CD4-positive, alpha-beta T cell treated with Interleukin-17A for 1 hour (primary cell): ENCODE measurements at regions not wholly inside any gene's neighbourhood (a gene's known extent, or its start where the extent isn't known, plus 50 kb on each side); places are given as distances from the start of the nearest gene placed in this dataset.

Experiments used
- DNase-seq: peaks from one replicate; pipeline ENCODE4 v3.0.0-alpha.2; 2020

DNA sequence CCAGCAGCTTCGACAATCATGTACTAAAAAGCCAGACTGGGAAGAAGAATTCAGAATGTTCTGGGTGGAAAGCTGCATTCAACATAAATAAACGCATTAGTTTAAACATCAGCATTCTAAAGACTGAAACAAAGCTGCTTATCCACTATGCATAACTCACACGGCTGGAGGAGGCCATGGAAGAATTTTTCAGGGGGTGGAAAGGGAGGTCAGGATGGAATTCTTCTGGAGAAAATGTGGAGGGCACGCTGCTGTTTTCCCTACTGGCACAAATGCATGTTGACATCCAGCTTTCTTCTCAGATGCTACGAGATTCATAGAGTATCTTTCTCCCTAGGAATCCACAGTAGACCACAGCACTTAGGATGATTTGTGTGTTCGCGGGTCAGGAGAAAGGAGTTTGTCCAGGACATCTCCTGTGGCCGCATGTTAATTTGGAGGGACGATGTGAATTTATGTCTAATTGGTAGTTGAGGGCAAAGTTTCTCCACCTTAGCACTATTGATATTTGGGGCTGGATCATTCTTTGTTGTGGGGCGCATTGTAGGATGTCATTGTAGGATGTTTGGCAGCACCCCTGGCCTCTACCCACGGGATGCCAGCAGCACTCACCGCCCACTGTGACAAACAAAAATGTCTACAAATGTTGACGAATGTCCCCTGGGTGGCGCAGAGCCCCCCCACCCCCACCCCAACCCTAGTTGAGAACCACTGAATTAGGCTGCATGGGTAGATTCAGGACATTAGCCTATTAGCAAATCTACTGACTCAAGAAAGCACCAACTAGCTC, 86.5 kb upstream of the KAZN start:
- DNase-seq, result no peak

DNA sequence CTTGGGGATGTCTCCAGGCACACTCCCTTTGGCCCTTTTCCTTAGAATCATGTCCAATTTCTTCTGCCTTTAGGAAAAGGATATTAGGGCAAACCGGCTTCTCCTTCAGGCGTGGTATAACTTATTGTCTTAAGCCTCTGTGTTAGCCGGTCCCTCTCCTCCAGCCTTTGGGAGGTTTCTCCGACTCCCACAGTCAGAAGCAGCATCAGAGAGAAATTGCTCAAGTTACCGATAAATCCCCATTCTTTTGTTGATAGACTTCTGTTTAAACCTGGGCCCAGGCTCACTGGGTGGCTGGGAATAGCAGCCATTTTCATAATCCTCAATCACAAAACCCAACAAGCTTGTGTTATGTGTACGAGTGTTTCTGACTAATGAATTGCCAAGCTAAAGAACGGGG, 85.4 kb upstream of the KAZN start:
- no peak for DNase-seq

DNA sequence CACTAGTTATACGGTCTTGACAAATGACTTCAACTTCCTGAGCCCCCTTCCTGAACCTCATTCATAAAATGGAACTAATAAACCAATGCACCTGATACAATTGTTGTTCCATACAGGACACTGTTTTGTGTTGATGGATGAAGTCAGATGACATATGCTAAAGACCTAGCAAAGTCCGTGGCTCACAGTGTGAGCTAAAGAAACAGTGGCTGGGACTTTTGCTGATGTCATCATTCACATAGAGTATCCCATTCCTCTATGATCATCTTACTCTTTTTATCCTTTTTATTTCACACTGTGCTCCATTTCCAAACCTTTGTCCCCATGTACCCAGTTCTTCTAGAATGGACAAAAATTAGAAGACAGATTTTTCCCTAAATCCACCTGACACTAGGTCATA, 83.7 kb upstream of the KAZN start:
- DNase-seq, result no peak

- DNase-seq, result no peak
These were observed 81.3 kb upstream of the KAZN start for GRCh38 chr1:14516974-14517840.

DNA sequence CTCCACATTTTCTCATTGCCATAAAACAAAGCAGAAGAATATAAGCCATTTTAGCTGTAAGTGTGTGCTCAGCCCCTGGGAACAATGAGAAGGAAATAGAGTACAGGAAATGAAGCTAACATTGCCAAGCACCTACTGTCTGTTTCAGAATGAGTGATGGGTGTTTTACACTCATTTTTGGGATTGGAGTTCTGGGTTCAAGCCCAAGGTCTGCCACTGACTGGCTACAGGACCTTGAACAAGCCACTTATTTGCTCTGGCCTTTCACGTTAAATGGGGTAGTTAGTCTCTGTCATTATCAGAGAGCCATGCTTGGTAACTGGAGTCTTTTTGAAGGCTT, 80.7 kb upstream of the KAZN start:
- DNase-seq, result no peak

DNA sequence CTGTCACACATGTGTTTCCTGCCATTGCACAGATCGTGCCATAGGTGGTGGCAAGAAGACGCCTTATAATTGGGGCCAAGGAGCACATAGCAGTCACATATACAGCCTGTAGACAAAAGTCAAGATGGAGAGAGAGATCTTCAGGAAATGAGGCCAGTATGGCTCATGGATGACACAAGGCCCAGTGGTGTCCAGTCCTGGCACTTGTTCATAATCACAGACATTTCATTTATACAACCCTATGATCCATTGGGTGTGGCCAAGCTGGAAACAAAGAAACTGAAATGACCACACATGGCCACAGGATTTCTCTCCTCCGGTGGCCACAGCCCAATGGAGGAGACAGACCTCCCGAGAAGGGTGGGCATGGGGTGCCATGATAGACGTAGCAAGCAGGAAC, 78.5 kb upstream of the KAZN start:
- no peak for DNase-seq

DNA sequence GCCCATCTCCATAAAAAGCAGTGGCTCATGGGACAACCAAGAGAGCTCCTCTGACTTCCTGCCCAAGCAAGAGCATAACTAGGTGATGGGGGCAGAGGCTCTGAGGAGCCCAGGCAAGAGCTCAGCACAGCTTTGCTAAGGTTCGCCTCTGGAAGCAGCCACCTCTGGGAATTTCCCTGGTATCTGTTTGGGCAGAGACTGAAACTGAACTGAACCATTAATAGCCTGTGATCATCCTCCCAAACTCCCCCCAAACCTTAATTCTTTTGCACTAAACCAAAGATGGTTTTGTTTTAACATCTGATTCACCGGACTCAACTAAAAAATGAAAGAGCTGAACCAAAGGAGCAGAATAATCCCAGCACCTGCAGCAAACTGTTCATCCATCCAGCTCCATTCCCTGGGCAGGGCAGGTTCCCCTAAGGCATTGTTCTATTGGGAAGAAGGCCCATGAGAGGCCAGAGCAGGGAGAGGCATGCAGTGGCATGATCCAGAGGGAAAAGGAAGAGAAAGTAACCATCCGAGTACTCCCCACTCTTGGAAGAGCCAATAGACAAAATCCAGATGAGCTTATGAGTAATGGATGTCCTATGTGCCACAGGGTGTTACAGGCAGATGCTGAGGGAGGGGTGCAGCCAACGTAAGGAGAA, 77.8 kb upstream of the KAZN start:
- no peak for DNase-seq

DNA sequence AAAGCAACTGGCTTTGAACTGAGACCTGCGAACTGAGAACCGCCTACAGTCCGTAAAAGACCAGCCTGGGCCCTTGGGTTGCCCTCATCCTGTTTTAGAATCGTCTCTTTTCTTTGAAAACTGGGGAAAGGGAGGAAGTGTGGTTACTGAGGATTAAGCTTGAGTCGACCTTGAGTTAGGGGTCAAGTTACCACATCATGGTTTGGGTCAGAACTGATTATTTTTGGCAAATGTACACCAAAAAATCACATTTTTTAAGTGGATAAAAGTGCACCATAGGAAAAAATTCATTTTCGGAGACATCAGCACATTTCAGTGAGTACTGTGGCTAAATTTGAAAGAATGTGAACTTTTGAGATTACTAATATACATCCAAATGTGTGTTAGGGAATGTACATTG, 76.9 kb upstream of the KAZN start:
- DNase-seq, result no peak

GRCh38 chr1:14522077-14522925, 76.2 kb upstream of the KAZN start:
- no peak for DNase-seq

DNA sequence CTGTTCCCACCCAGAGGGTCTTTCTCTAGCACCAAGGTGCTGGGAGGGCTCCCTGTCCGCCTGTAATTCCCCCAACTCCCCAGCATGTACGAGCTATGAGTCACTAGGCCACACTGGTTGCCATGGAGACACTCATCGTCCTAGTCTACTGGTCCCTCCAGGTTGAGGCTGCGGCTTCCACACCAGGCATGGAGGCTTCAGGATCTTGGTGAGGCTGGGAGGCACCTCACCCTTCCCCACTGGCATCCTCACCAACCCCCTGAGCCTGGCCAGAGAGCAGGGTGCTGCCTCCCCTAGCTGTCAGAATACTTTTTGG, 75.6 kb upstream of the KAZN start:
- no peak for DNase-seq

DNA sequence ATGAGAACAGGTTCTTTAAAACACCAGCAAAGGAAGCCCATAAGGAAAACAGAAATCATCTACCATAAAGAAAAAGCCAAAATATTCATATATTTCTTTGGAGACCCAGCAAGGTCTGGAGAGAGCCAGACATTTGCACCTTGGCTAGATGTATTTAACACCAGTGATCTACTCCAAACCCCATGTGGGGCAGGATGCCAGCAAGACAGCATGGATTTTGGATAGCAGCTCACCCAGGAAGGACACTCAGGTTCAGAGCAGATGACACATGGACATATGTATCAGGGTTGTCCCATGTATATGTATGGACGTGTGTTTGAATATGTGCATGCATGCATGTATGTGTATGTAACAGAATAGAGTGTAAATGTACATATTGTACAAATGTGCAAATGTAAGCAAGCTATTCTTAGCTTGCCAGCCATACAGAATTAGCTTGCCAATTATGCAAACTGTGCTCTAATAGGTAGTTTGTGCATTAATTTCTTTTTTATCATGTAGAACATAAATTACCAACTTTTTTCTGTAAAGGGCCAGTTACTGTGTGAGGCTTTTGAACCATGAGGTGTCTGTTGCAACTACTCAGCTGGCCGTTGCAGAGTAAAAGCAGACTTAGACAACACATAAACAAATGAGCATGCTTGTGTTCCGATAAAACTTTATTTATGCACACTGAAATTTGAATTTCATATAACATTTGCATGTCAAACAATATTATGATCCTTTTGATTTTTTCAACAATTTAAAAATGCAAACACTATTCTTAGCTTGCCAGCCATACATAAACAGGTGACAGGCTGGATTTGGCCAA, 73.5 kb upstream of the KAZN start:
- no peak for DNase-seq

- no peak for DNase-seq
These were observed 69.0 kb upstream of the KAZN start for GRCh38 chr1:14529475-14529874.

DNA sequence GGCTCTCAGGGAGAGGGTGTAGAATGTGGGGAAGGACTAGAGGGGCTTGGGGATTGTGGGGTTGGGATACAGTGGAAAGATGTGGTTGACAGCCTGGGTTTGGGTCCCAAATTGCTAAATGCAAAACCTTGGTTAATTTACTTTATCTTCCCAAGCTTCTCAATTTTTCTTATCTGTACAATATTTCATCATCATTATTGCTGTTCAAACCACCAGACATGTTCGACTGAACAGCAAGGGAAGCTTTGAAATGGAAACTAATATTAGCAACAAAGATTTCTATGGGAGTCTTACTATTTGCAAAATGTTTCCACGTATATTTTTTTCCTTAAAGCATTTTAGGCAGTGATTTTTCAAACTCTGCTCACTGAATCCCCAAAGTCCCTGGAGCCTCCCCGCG, 67.0 kb upstream of the KAZN start:
- no peak for DNase-seq

GRCh38 chr1:14535619-14536355, 62.7 kb upstream of the KAZN start:
- no peak for DNase-seq

DNA sequence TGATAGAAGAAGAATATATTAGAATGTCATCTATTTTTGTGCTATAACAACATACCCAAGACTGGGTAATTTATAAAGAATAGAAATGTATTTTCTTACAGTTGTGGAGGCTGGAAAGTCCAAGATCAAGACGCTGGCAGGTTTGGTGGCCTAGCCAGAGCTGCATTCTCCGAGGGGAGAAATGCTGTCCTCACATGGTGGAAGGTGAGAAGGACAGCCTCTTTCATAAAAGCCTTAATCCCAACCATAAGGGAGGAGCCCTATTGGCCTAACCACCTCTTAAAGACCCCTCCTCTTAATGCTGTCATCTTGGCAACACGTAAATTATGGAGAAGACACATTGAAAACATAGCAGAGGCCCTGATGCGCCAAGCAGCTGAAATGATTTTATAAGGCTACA, 60.1 kb upstream of the KAZN start:
- no peak for DNase-seq

- DNase-seq, result no peak
These were observed 59.2 kb upstream of the KAZN start for GRCh38 chr1:14539309-14539708.

GRCh38 chr1:14539953-14540563, 58.4 kb upstream of the KAZN start:
- DNase-seq, result no peak

DNA sequence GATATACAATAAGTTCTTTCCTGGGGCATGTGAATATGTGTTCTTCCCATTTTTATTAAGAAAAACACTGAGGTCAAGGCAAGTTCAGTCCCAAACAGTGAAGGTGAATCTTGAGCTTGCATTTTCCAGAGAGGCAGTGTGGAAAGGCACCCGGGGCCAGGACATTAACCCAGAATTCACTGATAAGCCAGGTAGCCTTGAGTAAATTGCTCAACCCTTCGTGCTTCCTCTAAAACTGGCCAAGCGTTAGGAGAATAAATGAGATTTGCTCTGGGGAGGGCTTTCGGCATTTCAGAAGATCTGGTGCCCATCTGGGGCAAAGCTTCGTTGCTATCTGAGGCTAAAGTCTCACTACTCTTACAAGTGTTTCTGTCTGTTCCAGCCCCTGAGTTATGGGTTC, 57.1 kb upstream of the KAZN start:
- DNase-seq, result no peak

DNA sequence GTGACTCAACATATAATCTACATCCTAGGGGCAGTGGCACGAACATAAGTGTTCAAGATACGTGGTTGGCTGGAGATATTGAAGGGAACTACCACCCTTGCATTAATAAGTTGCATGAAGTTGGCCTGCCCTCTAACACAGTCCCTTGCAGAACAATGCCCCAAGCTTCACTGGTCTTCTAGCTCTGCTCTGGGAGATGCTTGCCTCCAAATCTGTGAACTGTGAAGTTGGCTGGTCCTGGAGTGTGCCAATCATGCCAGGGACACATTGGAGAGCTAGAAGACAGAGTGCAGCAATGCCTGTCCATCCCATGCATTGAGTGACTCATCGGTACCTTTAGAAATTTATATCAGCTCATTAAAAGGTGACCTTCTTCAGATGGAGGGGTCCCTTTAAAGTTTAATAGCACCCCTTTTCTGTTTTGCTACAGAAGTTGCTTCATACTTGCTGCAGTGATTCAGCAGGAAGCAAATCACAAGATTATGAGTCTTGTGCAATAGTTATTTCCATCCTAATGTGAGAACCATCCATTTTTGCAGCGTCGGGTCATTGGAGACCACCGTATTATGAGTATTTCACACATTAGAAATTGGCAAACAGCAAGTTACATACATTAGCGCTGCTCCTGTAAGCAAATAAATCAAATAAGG, 55.2 kb upstream of the KAZN start:
- DNase-seq, result no peak

GRCh38 chr1:14544319-14544718, 54.2 kb upstream of the KAZN start:
- no peak for DNase-seq
